Peyer's patch (tissue), 4 donors: ENCODE measurements at regions not wholly inside any gene's neighbourhood (a gene's known extent, or its start where the extent isn't known, plus 50 kb on each side); places are given as distances from the start of the nearest gene placed in this dataset.

ENCODE experiments used
- DNase-seq, 3 donors: peaks; one replicate each; pipeline ENCODE4 v3.0.0-alpha.2; 2017 to 2019
- H3K27ac ChIP-seq, 4 donors: fragments of 200-600 bp; sonication (generic); one replicate each; pipeline ENCODE4 v1.5.1; 2016 to 2019
- H3K27me3 ChIP-seq, 2 donors: fragments of 200-600 bp; sonication (generic); one replicate each; pipeline ENCODE4 v1.5.1; 2019
- H3K36me3 ChIP-seq, 3 donors: fragments of 200-600 bp; sonication (generic); one replicate each; pipeline ENCODE4 v1.5.1; 2016 to 2019
- H3K4me1 ChIP-seq, 4 donors: fragments of 200-600 bp; sonication (generic); one replicate each; pipeline ENCODE4 v1.5.1; 2016 to 2019
- H3K4me3 ChIP-seq, 4 donors: fragments of 200-600 bp; sonication (generic); 1 replicate in 3 of 4; 2 replicates in 1 of 4; pipeline ENCODE4 v1.5.1; 2016 to 2019; ENCODE audit warnings: mild to moderate bottlenecking in 1 of 4
- H3K9me3 ChIP-seq, 4 donors: fragments of 200-600 bp; sonication (generic); one replicate each; pipeline ENCODE4 v1.5.1; 2016 to 2019; ENCODE audit warnings: mild to moderate bottlenecking in 1 of 4
- POLR2A ChIP-seq, 2 donors: fragments of 450-650 bp; IDR thresholded peaks; one replicate each; pipeline ENCODE4 v1.5.1; 2017; ENCODE audit warnings: antibody characterized with exemption in 2 of 2, mild to moderate bottlenecking in 2 of 2, moderate library complexity in 2 of 2
- TF ChIP-seq, protein P1 (sequence below), 6 experiments: fragments of 450-650 bp in 4 of 6; fragments of 200-600 bp in 2 of 6; sonication (generic) in 1 of 6; IDR thresholded peaks; one replicate each; pipeline ENCODE4 v1.5.1; 2017 to 2019; ENCODE audit warnings: antibody characterized with exemption in 6 of 6, mild to moderate bottlenecking in 3 of 6, moderate library complexity in 1 of 6

DNA sequence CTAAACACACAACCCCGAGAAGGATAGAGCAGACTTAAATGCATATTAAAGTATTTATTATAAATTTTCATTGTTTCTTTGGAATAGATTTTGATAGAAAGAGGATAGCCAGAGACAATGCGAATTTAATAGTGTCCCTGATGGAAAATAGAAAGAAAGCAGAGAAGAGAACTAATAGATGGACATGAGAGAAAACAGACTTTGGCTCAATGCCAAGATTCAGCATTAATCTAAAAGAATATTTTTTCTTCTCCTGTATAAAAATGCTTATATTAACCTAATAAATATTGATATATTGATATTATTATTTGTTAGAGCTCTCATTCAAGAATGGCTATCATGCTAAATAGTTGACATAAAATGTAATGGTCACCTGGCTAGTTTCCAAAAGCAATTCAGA is 173.4 kb downstream of the KIF2B start:
- Histone ChIP-seq H3K27me3 (no peaks in the 10 kb centered on the region), H3K4me3 (no peak overlapping the region), H3K9me3 (no peaks in the 10 kb centered on the region), H3K36me3 (no peaks in the 10 kb centered on the region), H3K4me1 (no peaks in the 10 kb centered on the region), H3K27ac (no peak overlapping the region)
- no peak for DNase-seq
- no peak for TF ChIP-seq POLR2A (IDR thresholded peaks at IDR 0.05)
- TF ChIP-seq, protein P1, sequence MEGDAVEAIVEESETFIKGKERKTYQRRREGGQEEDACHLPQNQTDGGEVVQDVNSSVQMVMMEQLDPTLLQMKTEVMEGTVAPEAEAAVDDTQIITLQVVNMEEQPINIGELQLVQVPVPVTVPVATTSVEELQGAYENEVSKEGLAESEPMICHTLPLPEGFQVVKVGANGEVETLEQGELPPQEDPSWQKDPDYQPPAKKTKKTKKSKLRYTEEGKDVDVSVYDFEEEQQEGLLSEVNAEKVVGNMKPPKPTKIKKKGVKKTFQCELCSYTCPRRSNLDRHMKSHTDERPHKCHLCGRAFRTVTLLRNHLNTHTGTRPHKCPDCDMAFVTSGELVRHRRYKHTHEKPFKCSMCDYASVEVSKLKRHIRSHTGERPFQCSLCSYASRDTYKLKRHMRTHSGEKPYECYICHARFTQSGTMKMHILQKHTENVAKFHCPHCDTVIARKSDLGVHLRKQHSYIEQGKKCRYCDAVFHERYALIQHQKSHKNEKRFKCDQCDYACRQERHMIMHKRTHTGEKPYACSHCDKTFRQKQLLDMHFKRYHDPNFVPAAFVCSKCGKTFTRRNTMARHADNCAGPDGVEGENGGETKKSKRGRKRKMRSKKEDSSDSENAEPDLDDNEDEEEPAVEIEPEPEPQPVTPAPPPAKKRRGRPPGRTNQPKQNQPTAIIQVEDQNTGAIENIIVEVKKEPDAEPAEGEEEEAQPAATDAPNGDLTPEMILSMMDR (IDR thresholded peaks at IDR 0.05), result no peak

DNA sequence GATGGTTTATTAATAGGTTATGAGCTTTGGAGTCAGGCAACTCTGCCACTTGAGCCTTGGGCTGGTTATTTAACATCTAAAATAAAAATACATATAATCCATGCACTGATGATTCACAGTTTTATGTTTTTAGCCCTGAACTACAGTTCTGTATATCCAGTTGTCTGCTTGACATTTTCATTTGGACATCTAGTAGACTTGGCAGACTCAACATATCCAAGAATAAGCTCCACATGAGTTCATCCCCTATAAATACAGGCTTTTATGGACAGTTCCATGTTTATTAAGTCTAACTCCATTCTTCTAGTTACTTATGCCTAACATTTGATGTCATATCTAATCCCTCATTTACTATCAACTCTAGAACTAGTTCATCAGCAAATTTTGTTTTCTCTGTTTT is 174.2 kb downstream of the KIF2B start:
- no peaks in the 10 kb centered on the region for H3K4me1 ChIP-seq
- no peaks in the 10 kb centered on the region for H3K27me3 ChIP-seq
- H3K9me3 ChIP-seq, result no peaks in the 10 kb centered on the region
- no peaks in the 10 kb centered on the region for H3K36me3 ChIP-seq
- no peak for DNase-seq
- H3K4me3 ChIP-seq, result no peak overlapping the region
- H3K27ac ChIP-seq, result no peak overlapping the region
- no peak for TF ChIP-seq POLR2A (IDR thresholded peaks at IDR 0.05)
- TF ChIP-seq, protein P1 (IDR thresholded peaks at IDR 0.05), result no peak

DNA sequence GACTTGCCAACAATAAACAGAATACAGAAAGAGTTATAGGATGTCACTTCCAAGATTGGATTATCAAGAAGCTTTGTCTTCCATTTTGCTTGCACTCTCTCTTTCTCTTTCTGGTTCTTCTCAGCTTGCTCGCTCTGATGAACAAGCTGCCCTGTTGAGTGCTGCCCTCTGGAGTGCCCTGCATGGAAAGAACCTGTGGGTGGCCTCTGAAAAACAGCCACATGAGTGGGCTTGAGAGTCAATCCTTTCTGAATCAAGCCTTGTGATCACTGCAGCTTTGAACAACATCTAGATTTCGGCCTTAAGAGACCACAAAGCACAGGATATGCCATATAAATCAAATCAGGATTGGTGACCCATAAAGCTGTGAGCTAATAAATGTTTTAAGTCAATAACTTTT is 185.1 kb downstream of the KIF2B start:
- no peaks in the 10 kb centered on the region for H3K36me3 ChIP-seq
- TF ChIP-seq, protein P1 (IDR thresholded peaks at IDR 0.05), result no peak
- no peak for TF ChIP-seq POLR2A (IDR thresholded peaks at IDR 0.05)

DNA sequence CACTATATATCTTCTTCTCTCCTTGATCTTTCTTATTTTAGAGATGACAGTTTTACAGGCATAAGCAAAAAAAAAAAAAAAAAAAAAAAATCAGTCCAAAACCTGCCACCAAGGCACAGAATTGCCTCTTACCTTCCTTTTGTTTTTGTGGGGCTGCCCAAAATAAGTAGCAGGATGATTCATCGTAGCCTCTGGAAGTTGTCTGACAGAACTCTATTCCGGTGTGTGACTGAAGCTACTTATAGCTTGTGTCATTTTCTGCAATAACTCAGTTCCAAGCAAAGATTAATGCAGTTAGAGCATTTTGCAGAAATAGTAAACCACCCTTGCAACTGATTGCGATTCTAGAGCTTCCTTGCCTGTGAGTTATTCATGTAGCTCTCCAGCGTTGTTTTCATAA is 186.8 kb downstream of the KIF2B start:
- Histone ChIP-seq H3K4me3 (no peak overlapping the region), H3K36me3 (no peaks in the 10 kb centered on the region), H3K9me3 (no peaks in the 10 kb centered on the region), H3K27me3 (no peaks in the 10 kb centered on the region), H3K4me1 (no peaks in the 10 kb centered on the region), H3K27ac (no peak overlapping the region)
- no peak for DNase-seq
- TF ChIP-seq POLR2A (IDR thresholded peaks at IDR 0.05), result no peak
- TF ChIP-seq, protein P1 (IDR thresholded peaks at IDR 0.05), result no peak

More for the DNA sequence above, 185.1 kb downstream of the KIF2B start:
- Histone ChIP-seq H3K9me3 (no peaks in the 10 kb centered on the region), H3K27ac (no peak overlapping the region), H3K4me1 (no peaks in the 10 kb centered on the region), H3K4me3 (no peak overlapping the region), H3K27me3 (no peaks in the 10 kb centered on the region)
- no peak for DNase-seq

DNA sequence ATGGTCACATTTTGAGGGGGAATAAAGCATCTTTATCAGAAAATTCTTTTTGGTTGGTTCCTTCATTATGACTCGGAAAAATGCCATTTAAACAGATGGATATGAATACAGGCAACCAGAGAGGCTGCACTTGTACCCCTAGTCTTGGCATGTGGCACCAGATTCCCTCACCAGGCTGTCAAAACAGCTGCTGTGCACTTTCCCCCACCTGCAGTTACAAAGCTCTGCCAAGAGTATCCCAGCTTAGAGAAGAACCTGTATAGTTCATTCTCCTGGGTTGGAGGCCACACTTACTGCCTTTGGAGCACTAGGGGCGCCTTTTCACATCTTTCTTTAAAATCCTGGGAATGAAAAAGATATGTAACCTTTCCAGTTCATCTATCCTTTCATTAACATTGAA is 190.3 kb downstream of the KIF2B start:
- no peak overlapping the region for H3K4me3 ChIP-seq
- no peaks in the 10 kb centered on the region for H3K9me3 ChIP-seq
- no peaks in the 10 kb centered on the region for H3K27me3 ChIP-seq
- H3K27ac ChIP-seq, result no peak overlapping the region
- TF ChIP-seq POLR2A (IDR thresholded peaks at IDR 0.05), result no peak
- no peaks in the 10 kb centered on the region for H3K36me3 ChIP-seq
- no peaks in the 10 kb centered on the region for H3K4me1 ChIP-seq
- no peak for DNase-seq

DNA sequence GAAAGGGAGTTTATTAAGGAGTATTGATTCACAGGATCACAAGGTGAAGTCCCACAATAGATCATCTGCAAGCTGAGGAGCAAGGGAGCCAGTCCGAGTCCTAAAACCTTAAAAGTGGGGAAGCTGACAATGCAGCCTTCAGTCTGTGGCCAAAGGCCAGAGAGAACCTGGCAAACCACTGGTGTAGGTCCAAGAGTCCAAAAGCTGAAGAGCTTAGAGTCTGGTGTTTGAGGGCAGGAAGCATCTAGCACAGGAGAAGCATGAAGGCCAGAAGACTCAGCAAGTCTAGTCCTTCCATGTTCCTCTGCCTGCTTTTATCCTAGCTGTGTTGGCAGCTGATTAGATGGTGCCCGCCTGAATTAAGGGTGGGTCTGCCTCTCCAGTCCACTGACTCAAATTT is 193.0 kb downstream of the KIF2B start:
- no peak for DNase-seq
- no peaks in the 10 kb centered on the region for H3K36me3 ChIP-seq
- no peak overlapping the region for H3K4me3 ChIP-seq
- no peaks in the 10 kb centered on the region for H3K4me1 ChIP-seq
- H3K27ac ChIP-seq, result no peak overlapping the region
- H3K9me3 ChIP-seq, result no peaks in the 10 kb centered on the region
- no peak for TF ChIP-seq POLR2A (IDR thresholded peaks at IDR 0.05)
- TF ChIP-seq, protein P1 (IDR thresholded peaks at IDR 0.05), result no peak
- no peaks in the 10 kb centered on the region for H3K27me3 ChIP-seq
